HG03565 (cell line): ENCODE measurements at regions not wholly inside any gene's neighbourhood (a gene's known extent, or its start where the extent isn't known, plus 50 kb on each side); places are given as distances from the start of the nearest gene placed in this dataset.

ENCODE experiments used
- ATAC-seq: cut with Tn5 transposase; IDR thresholded peaks from one replicate; pipeline ENCODE4 v1.9.1; 2021; ENCODE audit warnings: mild to moderate bottlenecking, moderate library complexity; ENCODE audit not compliant: unreplicated experiment

GRCh38 chrX:107502316-107502715 lies 52.9 kb downstream of the FRMPD3 start:
- no peak for ATAC-seq

GRCh38 chrX:107504006-107504405 lies 54.6 kb downstream of the FRMPD3 start:
- no peak for ATAC-seq

GRCh38 chrX:107505223-107505622 lies 55.8 kb downstream of the FRMPD3 start:
- ATAC-seq, result no peak

GRCh38 chrX:107506596-107507031 lies 57.2 kb downstream of the FRMPD3 start:
- no peak for ATAC-seq

GRCh38 chrX:107507093-107507743 lies 57.8 kb downstream of the FRMPD3 start:
- ATAC-seq, result no peak

- no peak for ATAC-seq
Measured at GRCh38 chrX:107507744-107508117, 58.3 kb downstream of the FRMPD3 start.

GRCh38 chrX:107508925-107509324 lies 59.5 kb downstream of the FRMPD3 start:
- no peak for ATAC-seq

GRCh38 chrX:107514944-107515343 lies 65.5 kb downstream of the FRMPD3 start:
- ATAC-seq, result no peak

GRCh38 chrX:107521877-107522586 lies 72.6 kb downstream of the FRMPD3 start:
- no peak for ATAC-seq

- ATAC-seq, result no peak
Measured at GRCh38 chrX:107522901-107523300, 73.4 kb downstream of the FRMPD3 start.

GRCh38 chrX:107526141-107526540 lies 76.7 kb downstream of the FRMPD3 start:
- no peak for ATAC-seq

GRCh38 chrX:107530141-107530540 lies 80.7 kb downstream of the FRMPD3 start:
- no peak for ATAC-seq

- no peak for ATAC-seq
Measured at GRCh38 chrX:107537815-107538214, 88.4 kb downstream of the FRMPD3 start.

GRCh38 chrX:107541244-107541643 lies 87.1 kb upstream of the PRPS1 start:
- no peak for ATAC-seq

- no peak for ATAC-seq
Measured at GRCh38 chrX:107542040-107542439, 86.3 kb upstream of the PRPS1 start.

- ATAC-seq, result no peak
Measured at GRCh38 chrX:107542500-107542899, 85.8 kb upstream of the PRPS1 start.

GRCh38 chrX:107547621-107548020 lies 80.7 kb upstream of the PRPS1 start:
- ATAC-seq, result no peak

GRCh38 chrX:107548775-107549174 lies 79.5 kb upstream of the PRPS1 start:
- no peak for ATAC-seq

GRCh38 chrX:107549504-107549903 lies 78.8 kb upstream of the PRPS1 start:
- no peak for ATAC-seq

- no peak for ATAC-seq
Measured at GRCh38 chrX:107551546-107551945, 76.8 kb upstream of the PRPS1 start.

- ATAC-seq, result no peak
Measured at GRCh38 chrX:107552930-107553329, 75.4 kb upstream of the PRPS1 start.

GRCh38 chrX:107556967-107557366 lies 71.3 kb upstream of the PRPS1 start:
- no peak for ATAC-seq

- ATAC-seq, result no peak
Measured at GRCh38 chrX:107559506-107559905, 68.8 kb upstream of the PRPS1 start.
